ENCODE measurements at regions not wholly inside any gene's neighbourhood (a gene's known extent, or its start where the extent isn't known, plus 50 kb on each side); places are given as distances from the start of the nearest gene placed in this dataset.
A peak's percentile ranks its signal among the peaks of the same experiment; 100 is the strongest.

GRCh38 chr7:142355328-142355727, 97.5 kb upstream of the PRSS58 start:
- no peaks in the 10 kb centered on the region for H3K9me3 Mint-ChIP-seq
- no peak for ATAC-seq (ENCODE audit: low read depth)
- POLR2A ChIA-PET = no interaction called here
- H3K4me3 Mint-ChIP-seq = no peak overlapping the region
- peaks cover 2% of the 10 kb centered on the region for H3K27me3 Mint-ChIP-seq
- DNase-seq = no peak
- H3K27ac Mint-ChIP-seq = no peak overlapping the region
- peaks cover 26% of the 10 kb centered on the region for H3K4me1 Mint-ChIP-seq
- H3K36me3 Mint-ChIP-seq = no peaks in the 10 kb centered on the region

GRCh38 chr7:142353147-142354060, 95.5 kb upstream of the PRSS58 start:
- POLR2A ChIA-PET = interaction anchor here (1.2 to 1.6 kb wide), 2 partner anchors 9 to 31 kb away, joined by 4 to 7 read pairs; no protein-coding TSS in a partner anchor
- Mint-ChIP-seq H3K4me3 (peak overlapping the region; percentile 81), H3K36me3 (no peaks in the 10 kb centered on the region), H3K27ac (peak overlapping the region; percentile 31), H3K27me3 (peaks cover 2% of the 10 kb centered on the region), H3K4me1 (peaks cover 26% of the 10 kb centered on the region), H3K9me3 (no peaks in the 10 kb centered on the region)
- peak; percentile 32 for ATAC-seq (ENCODE audit: low read depth)
- DNase-seq = no peak

- Mint-ChIP-seq H3K4me3 (peak overlapping the region; percentile 81), H3K36me3 (no peaks in the 10 kb centered on the region), H3K9me3 (no peaks in the 10 kb centered on the region), H3K27ac (peak overlapping the region; percentile 31), H3K4me1 (peaks cover 19% of the 10 kb centered on the region), H3K27me3 (peaks cover 2% of the 10 kb centered on the region)
- POLR2A ChIA-PET = interaction anchor here (1.6 kb wide), 1 partner anchor 10 kb away, joined by 7 read pairs; no protein-coding TSS in a partner anchor
- peak; percentile 47 for DNase-seq
- ATAC-seq (ENCODE audit: low read depth) = peak; percentile 55
Observed at GRCh38 chr7:142352543-142352942, 94.7 kb upstream of the PRSS58 start.

- POLR2A ChIA-PET = interaction anchor here (0.7 kb wide), 1 partner anchor 459 kb away, joined by 3 read pairs; no protein-coding TSS in a partner anchor
- H3K9me3 Mint-ChIP-seq = no peaks in the 10 kb centered on the region
- H3K4me1 Mint-ChIP-seq = peaks cover 25% of the 10 kb centered on the region
- DNase-seq (no peak), ATAC-seq (ENCODE audit: low read depth) (no peak)
- H3K27me3 Mint-ChIP-seq = no peaks in the 10 kb centered on the region
- no peaks in the 10 kb centered on the region for H3K36me3 Mint-ChIP-seq
- no peak overlapping the region for H3K27ac Mint-ChIP-seq
- no peak overlapping the region for H3K4me3 Mint-ChIP-seq
Observed at GRCh38 chr7:142351145-142351544, 93.3 kb upstream of the PRSS58 start.

- Mint-ChIP-seq H3K27me3 (no peaks in the 10 kb centered on the region), H3K27ac (peak overlapping the region; percentile 5), H3K4me3 (no peak overlapping the region), H3K4me1 (peaks cover 36% of the 10 kb centered on the region), H3K9me3 (no peaks in the 10 kb centered on the region), H3K36me3 (no peaks in the 10 kb centered on the region)
- POLR2A ChIA-PET = no interaction called here
- DNase-seq (no peak), ATAC-seq (ENCODE audit: low read depth) (no peak)
Observed at GRCh38 chr7:142349670-142350405, 92.0 kb upstream of the PRSS58 start.

GRCh38 chr7:142348921-142349405, 91.1 kb upstream of the PRSS58 start:
- Mint-ChIP-seq H3K36me3 (no peaks in the 10 kb centered on the region), H3K9me3 (no peaks in the 10 kb centered on the region), H3K4me3 (no peak overlapping the region), H3K27ac (no peak overlapping the region), H3K4me1 (peaks cover 38% of the 10 kb centered on the region), H3K27me3 (no peaks in the 10 kb centered on the region)
- ATAC-seq (ENCODE audit: low read depth) (no peak), DNase-seq (no peak)
- POLR2A ChIA-PET = no interaction called here

GRCh38 chr7:142348100-142348499, 90.2 kb upstream of the PRSS58 start:
- H3K36me3 Mint-ChIP-seq = no peaks in the 10 kb centered on the region
- no peaks in the 10 kb centered on the region for H3K27me3 Mint-ChIP-seq
- no peak for ATAC-seq (ENCODE audit: low read depth)
- H3K4me1 Mint-ChIP-seq = peaks cover 29% of the 10 kb centered on the region
- H3K4me3 Mint-ChIP-seq = no peak overlapping the region
- DNase-seq = no peak
- no peaks in the 10 kb centered on the region for H3K9me3 Mint-ChIP-seq
- POLR2A ChIA-PET = no interaction called here
- no peak overlapping the region for H3K27ac Mint-ChIP-seq

GRCh38 chr7:142347091-142347490, 89.2 kb upstream of the PRSS58 start:
- Mint-ChIP-seq H3K9me3 (no peaks in the 10 kb centered on the region), H3K27me3 (no peaks in the 10 kb centered on the region), H3K36me3 (no peaks in the 10 kb centered on the region), H3K4me3 (no peak overlapping the region), H3K4me1 (peaks cover 26% of the 10 kb centered on the region), H3K27ac (no peak overlapping the region)
- DNase-seq (no peak), ATAC-seq (ENCODE audit: low read depth) (no peak)
- POLR2A ChIA-PET = no interaction called here

GRCh38 chr7:142345811-142346210, 88.0 kb upstream of the PRSS58 start:
- peak; percentile 96 for ATAC-seq (ENCODE audit: low read depth)
- peak; percentile 56 for DNase-seq

GRCh38 chr7:142338633-142339501, 81.0 kb upstream of the PRSS58 start:
- Mint-ChIP-seq H3K9me3 (no peaks in the 10 kb centered on the region), H3K4me1 (peaks cover 8% of the 10 kb centered on the region), H3K27me3 (peaks cover 14% of the 10 kb centered on the region), H3K27ac (peak overlapping the region; percentile 64), H3K4me3 (no peak overlapping the region), H3K36me3 (no peaks in the 10 kb centered on the region)
- POLR2A ChIA-PET = no interaction called here
- no peak for DNase-seq
- peak; percentile 63 for ATAC-seq (ENCODE audit: low read depth)

More at GRCh38 chr7:142345811-142346210, 88.0 kb upstream of the PRSS58 start:
- Mint-ChIP-seq H3K4me1 (peaks cover 23% of the 10 kb centered on the region), H3K27ac (peak overlapping the region; percentile 84), H3K36me3 (no peaks in the 10 kb centered on the region), H3K27me3 (no peaks in the 10 kb centered on the region), H3K9me3 (no peaks in the 10 kb centered on the region), H3K4me3 (peak overlapping the region; percentile 74)
- POLR2A ChIA-PET = interaction anchor here (0.8 to 1.7 kb wide), 6 partner anchors 11 to 452 kb away, joined by 3 to 8 read pairs (median 4); no protein-coding TSS in a partner anchor

- no peaks in the 10 kb centered on the region for H3K9me3 Mint-ChIP-seq
- H3K36me3 Mint-ChIP-seq = no peaks in the 10 kb centered on the region
- POLR2A ChIA-PET = no interaction called here
- H3K27ac Mint-ChIP-seq = no peak overlapping the region
- no peak overlapping the region for H3K4me3 Mint-ChIP-seq
- DNase-seq = no peak
- ATAC-seq (ENCODE audit: low read depth) = no peak
- H3K4me1 Mint-ChIP-seq = peaks cover 8% of the 10 kb centered on the region
- peaks cover 23% of the 10 kb centered on the region for H3K27me3 Mint-ChIP-seq
Observed at GRCh38 chr7:142337054-142338001, 79.5 kb upstream of the PRSS58 start.

GRCh38 chr7:142334806-142335205, 76.9 kb upstream of the PRSS58 start:
- DNase-seq = no peak
- Mint-ChIP-seq H3K9me3 (no peaks in the 10 kb centered on the region), H3K27ac (no peak overlapping the region), H3K4me1 (peaks cover 4% of the 10 kb centered on the region), H3K36me3 (no peaks in the 10 kb centered on the region), H3K4me3 (no peak overlapping the region), H3K27me3 (peaks cover 31% of the 10 kb centered on the region)
- no peak for ATAC-seq (ENCODE audit: low read depth)
- POLR2A ChIA-PET = interaction anchor here (0.6 to 1.3 kb wide), 2 partner anchors 11 to 356 kb away, joined by 3 to 4 read pairs; no protein-coding TSS in a partner anchor
